ENCODE measurements at regions not wholly inside any gene's neighbourhood (a gene's known extent, or its start where the extent isn't known, plus 50 kb on each side); places are given as distances from the start of the nearest gene placed in this dataset.
"Not testable (repeated sequence)": the region's sequence is repeated elsewhere in the genome, so short reads cannot be mapped to it uniquely, and the experiment has no call there.

DNA sequence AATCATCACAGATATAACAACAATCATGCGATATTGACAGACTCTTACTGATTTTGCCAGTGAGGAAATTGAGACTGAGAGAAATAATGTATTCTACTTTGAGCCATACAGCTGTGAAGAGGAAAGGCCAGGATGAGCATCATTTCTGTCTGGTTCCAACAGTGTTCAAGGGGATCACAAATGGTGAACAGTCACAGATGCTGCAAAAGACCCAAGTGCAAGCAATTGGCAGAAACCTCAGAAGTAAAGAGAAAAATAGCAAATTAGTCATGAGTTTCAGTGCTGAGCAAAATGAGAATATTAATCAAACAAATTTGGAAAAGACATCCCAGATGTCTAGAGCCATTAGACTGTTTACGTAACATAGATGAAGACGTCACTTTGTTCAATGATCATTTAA lies 114.1 kb downstream of the RAB38 start:
- Histone ChIP-seq H3K36me3 (no peaks in the 10 kb centered on the region), H3K9me3 (no peaks in the 10 kb centered on the region), H3K4me3 (no peak overlapping the region), H3K4me1 (no peaks in the 10 kb centered on the region), H3K27me3 (no peaks in the 10 kb centered on the region), H3K27ac (no peak overlapping the region)
- intact Hi-C loops (cut with DNase I), result no loop called here
- no peak for DNase-seq (ENCODE audit: extremely low spot score in 2 of 2)
- no peak for TF ChIP-seq POLR2AphosphoS5 (IDR thresholded peaks at IDR 0.05; ENCODE audit: insufficient read depth in 1 of 2, low read depth in 1 of 2)
- TF ChIP-seq POLR2A (IDR thresholded peaks at IDR 0.05), result no peak
- TF ChIP-seq, protein P1, sequence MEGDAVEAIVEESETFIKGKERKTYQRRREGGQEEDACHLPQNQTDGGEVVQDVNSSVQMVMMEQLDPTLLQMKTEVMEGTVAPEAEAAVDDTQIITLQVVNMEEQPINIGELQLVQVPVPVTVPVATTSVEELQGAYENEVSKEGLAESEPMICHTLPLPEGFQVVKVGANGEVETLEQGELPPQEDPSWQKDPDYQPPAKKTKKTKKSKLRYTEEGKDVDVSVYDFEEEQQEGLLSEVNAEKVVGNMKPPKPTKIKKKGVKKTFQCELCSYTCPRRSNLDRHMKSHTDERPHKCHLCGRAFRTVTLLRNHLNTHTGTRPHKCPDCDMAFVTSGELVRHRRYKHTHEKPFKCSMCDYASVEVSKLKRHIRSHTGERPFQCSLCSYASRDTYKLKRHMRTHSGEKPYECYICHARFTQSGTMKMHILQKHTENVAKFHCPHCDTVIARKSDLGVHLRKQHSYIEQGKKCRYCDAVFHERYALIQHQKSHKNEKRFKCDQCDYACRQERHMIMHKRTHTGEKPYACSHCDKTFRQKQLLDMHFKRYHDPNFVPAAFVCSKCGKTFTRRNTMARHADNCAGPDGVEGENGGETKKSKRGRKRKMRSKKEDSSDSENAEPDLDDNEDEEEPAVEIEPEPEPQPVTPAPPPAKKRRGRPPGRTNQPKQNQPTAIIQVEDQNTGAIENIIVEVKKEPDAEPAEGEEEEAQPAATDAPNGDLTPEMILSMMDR (IDR thresholded peaks at IDR 0.05), result no peak

DNA sequence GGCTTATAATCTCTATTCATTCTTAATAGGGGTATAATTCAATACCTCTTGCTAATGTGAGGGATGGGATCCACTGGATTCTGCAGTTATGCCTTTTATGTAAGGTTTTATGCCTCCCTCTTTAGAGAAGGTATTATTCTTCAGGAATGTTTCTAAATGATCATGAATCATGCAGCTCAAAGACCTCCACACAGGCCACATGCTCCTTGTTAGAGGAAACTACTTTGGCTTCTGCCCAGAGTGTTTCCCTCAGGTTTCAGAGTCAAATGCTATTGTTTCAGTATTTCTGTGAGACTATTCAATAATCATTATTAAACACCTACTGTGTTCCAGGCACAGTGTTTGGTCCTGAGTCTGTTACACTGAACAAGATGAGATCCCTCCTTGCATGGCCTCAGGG lies 115.9 kb downstream of the RAB38 start:
- H3K4me1 ChIP-seq, result no peaks in the 10 kb centered on the region
- H3K27ac ChIP-seq, result no peak overlapping the region
- DNase-seq (ENCODE audit: extremely low spot score in 2 of 2), result no peak
- no peaks in the 10 kb centered on the region for H3K9me3 ChIP-seq
- no peaks in the 10 kb centered on the region for H3K27me3 ChIP-seq
- intact Hi-C loops (cut with DNase I), result no loop called here
- H3K36me3 ChIP-seq, result no peaks in the 10 kb centered on the region
- TF ChIP-seq POLR2AphosphoS5 (IDR thresholded peaks at IDR 0.05; ENCODE audit: insufficient read depth in 1 of 2, low read depth in 1 of 2) (no peak), POLR2A (IDR thresholded peaks at IDR 0.05) (no peak)
- TF ChIP-seq, protein P1 (IDR thresholded peaks at IDR 0.05), result no peak
- no peak overlapping the region for H3K4me3 ChIP-seq

DNA sequence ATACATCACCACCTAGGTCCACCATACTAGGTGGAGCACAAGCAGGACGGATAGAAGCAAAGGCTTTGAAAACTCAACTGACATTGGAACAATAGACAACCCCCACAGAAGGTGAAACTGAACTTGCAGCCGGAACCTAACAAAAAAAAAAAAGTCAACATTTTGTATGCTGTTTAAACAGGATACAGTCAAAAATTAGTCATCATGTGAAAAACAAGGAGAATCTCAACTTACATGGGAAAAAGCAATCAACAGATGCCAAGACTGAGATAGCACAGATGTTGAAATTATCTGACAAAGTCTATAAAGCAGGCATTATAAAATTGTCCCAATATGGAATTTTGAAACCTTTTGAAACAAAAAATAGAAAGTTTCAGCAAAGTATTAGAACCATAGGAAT lies 123.8 kb downstream of the RAB38 start:
- H3K27me3 ChIP-seq, result no peaks in the 10 kb centered on the region
- no peaks in the 10 kb centered on the region for H3K36me3 ChIP-seq
- no peaks in the 10 kb centered on the region for H3K4me1 ChIP-seq
- H3K4me3 ChIP-seq, result no peak overlapping the region
- TF ChIP-seq, protein P1 (IDR thresholded peaks at IDR 0.05), result no peak
- TF ChIP-seq POLR2A (IDR thresholded peaks at IDR 0.05), result no peak
- no peak for TF ChIP-seq POLR2AphosphoS5 (IDR thresholded peaks at IDR 0.05; ENCODE audit: insufficient read depth in 1 of 2, low read depth in 1 of 2)
- no peak for DNase-seq (ENCODE audit: extremely low spot score in 2 of 2)
- no peak overlapping the region for H3K27ac ChIP-seq
- intact Hi-C loops (cut with DNase I), result no loop called here
- no peaks in the 10 kb centered on the region for H3K9me3 ChIP-seq

DNA sequence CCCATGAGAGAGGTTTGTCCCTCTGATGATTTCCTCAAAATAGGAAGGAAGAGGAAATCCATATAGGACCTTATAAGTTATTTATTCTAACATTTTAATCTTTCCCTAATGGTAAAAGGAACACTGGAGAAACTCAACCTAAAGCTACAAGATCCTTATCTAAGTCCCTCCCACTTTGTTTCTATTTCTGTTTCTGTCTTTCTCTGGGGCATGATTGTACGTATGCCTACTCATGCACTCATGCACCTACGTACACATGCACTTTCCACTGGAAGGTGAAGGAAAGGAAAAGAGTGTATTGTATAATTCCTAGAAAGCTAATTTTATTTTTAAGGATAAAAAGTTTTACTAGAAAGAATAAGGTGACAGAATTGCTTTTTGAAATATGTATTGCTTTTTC lies 125.0 kb downstream of the RAB38 start:
- Histone ChIP-seq H3K4me1 (no peaks in the 10 kb centered on the region), H3K27ac (no peak overlapping the region), H3K27me3 (no peaks in the 10 kb centered on the region), H3K9me3 (no peaks in the 10 kb centered on the region), H3K4me3 (no peak overlapping the region), H3K36me3 (no peaks in the 10 kb centered on the region)
- TF ChIP-seq POLR2AphosphoS5 (IDR thresholded peaks at IDR 0.05; ENCODE audit: insufficient read depth in 1 of 2, low read depth in 1 of 2) (no peak), POLR2A (IDR thresholded peaks at IDR 0.05) (no peak)
- TF ChIP-seq, protein P1 (IDR thresholded peaks at IDR 0.05), result no peak
- no peak for DNase-seq (ENCODE audit: extremely low spot score in 2 of 2)
- intact Hi-C loops (cut with DNase I), result no loop called here

DNA sequence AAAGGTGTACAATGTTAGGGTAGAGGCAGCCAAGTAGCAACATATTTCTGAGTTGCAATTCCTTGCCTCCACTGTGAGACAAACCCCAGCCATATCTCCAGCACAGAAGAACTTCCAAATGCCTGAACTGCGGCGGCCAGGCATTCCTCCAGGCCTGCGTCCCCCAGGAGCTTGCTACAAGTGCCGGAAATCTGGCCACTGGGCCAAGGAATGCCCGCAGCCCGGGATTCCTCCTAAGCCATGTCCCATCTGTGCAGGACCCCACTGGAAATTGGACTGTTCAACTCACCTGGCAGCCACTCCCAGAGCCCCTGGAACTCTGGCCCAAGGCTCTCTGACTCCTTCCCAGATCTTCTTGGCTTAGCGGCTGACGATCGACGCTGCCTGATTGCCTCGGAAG lies 130.0 kb downstream of the RAB38 start:
- intact Hi-C loops (cut with DNase I); H3K36me3 ChIP-seq; H3K27me3 ChIP-seq; H3K27ac ChIP-seq; H3K4me1 ChIP-seq; DNase-seq (ENCODE audit: extremely low spot score in 2 of 2); H3K9me3 ChIP-seq; H3K4me3 ChIP-seq: not testable (repeated sequence)

DNA sequence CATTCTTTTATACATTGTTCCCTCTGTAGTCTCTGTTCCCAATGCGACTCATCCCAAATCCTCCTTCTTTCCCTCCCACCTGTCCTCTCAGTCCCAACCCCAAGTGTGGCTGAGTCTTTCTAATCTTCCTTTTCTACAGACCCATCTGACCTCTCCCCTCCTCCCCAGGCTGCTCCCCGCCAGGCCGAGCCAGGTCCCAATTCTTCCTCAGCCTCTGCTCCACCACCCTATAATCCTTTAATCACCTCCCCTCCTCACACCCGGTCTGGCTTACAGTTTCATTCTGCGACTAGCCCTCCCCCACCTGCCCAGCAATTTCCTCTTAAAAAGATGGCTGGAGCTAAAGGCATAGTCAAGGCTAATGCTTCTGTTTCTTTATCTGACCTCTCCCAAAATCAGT lies 130.6 kb downstream of the RAB38 start:
- DNase-seq (ENCODE audit: extremely low spot score in 2 of 2); H3K9me3 ChIP-seq; H3K36me3 ChIP-seq; H3K27ac ChIP-seq; H3K4me3 ChIP-seq; H3K4me1 ChIP-seq; H3K27me3 ChIP-seq; intact Hi-C loops (cut with DNase I): not testable (repeated sequence)

All from vagina (tissue), 2 donors.